CD14-positive monocyte (primary cell): ENCODE measurements at regions not wholly inside any gene's neighbourhood (a gene's known extent, or its start where the extent isn't known, plus 50 kb on each side); places are given as distances from the start of the nearest gene placed in this dataset.

Experiments
- DNase-seq, 3 donors: peaks; one replicate each; pipeline ENCODE4 v3.0.0-alpha.2; 2011 to 2022
- H2AFZ ChIP-seq: 2 replicates; pipeline ENCODE4 v1.6.0; 2012; ENCODE audit warnings: mild to moderate bottlenecking, low read depth, low read length, inconsistent platforms; ENCODE audit not compliant: insufficient read depth, poor library complexity, severe bottlenecking
- H3K27ac ChIP-seq, 2 donors: 1 replicate in 1 of 2; 2 replicates in 1 of 2; pipeline ENCODE4 v1.5.1; 2012 to 2013; ENCODE audit warnings: low read length in 2 of 2, control low read depth in 1 of 2, inconsistent platforms in 1 of 2, low read depth in 1 of 2, mild to moderate bottlenecking in 1 of 2
- H3K27me3 ChIP-seq, 2 donors: one replicate each; pipeline versions ENCODE4 v1.6.0 to v1.6.1; 2011 to 2013; ENCODE audit warnings: low read length in 2 of 2; ENCODE audit not compliant: control insufficient read depth in 2 of 2, insufficient read depth in 2 of 2
- H3K36me3 ChIP-seq, 2 donors: replicated peaks in 1 of 2; 1 replicate in 1 of 2; 2 replicates in 1 of 2; pipeline versions ENCODE4 v1.5.1 to v1.6.1; 2012 to 2013; ENCODE audit warnings: low read length in 2 of 2, control low read depth in 1 of 2, inconsistent platforms in 1 of 2, mild to moderate bottlenecking in 1 of 2; ENCODE audit not compliant: insufficient read depth in 2 of 2, control insufficient read depth in 1 of 2
- H3K4me1 ChIP-seq, 2 donors: 1 replicate in 1 of 2; 2 replicates in 1 of 2; pipeline versions ENCODE4 v1.5.1 to v1.6.1; 2012 to 2013; ENCODE audit warnings: low read length in 2 of 2, control low read depth in 1 of 2, inconsistent platforms in 1 of 2, mild to moderate bottlenecking in 1 of 2, moderate library complexity in 1 of 2; ENCODE audit not compliant: insufficient read depth in 2 of 2, control insufficient read depth in 1 of 2
- H3K4me2 ChIP-seq: replicated peaks from 2 replicates; pipeline ENCODE3; 2012; ENCODE audit warnings: low read length, moderate library complexity, mild to moderate bottlenecking; ENCODE audit not compliant: poor library complexity, severe bottlenecking; ENCODE audit errors: extremely low read depth
- H3K4me3 ChIP-seq, 3 experiments: fragments of 200-600 bp in 1 of 3; sonication (generic) in 1 of 3; replicated peaks in 1 of 3; 1 replicate in 2 of 3; 2 replicates in 1 of 3; pipeline ENCODE4 v1.5.1; 2011 to 2013; ENCODE audit warnings: low read length in 3 of 3, mild to moderate bottlenecking in 3 of 3, control low read depth in 2 of 3, low read depth in 2 of 3, inconsistent platforms in 1 of 3, moderate library complexity in 1 of 3
- H3K79me2 ChIP-seq: 2 replicates; pipeline ENCODE4 v1.6.0; 2012; ENCODE audit warnings: mild to moderate bottlenecking, control low read depth, inconsistent platforms, low read length, moderate library complexity; ENCODE audit not compliant: insufficient read depth
- H3K9ac ChIP-seq: 2 replicates; pipeline ENCODE4 v1.6.0; 2017; ENCODE audit warnings: low read length, mild to moderate bottlenecking; ENCODE audit not compliant: insufficient read depth, poor library complexity, severe bottlenecking
- H3K9me3 ChIP-seq, 2 donors: replicated peaks in 1 of 2; 1 replicate in 1 of 2; 2 replicates in 1 of 2; pipeline versions ENCODE4 v1.5.1 to v1.6.1; 2012 to 2013; ENCODE audit warnings: low read length in 2 of 2, control low read depth in 1 of 2; ENCODE audit not compliant: control insufficient read depth in 1 of 2, insufficient read depth in 1 of 2
- H4K20me1 ChIP-seq: 2 replicates; pipeline ENCODE4 v1.6.0; 2012; ENCODE audit warnings: mild to moderate bottlenecking, low read length, control low read depth, moderate library complexity; ENCODE audit not compliant: insufficient read depth
- H3K27ac Mint-ChIP-seq, 7 donors: one replicate each; pipeline ENCODE4 v1.8.0; 2020; ENCODE audit warnings: mild to moderate bottlenecking in 7 of 7, mixed read lengths in 7 of 7, moderate library complexity in 6 of 7, inconsistent platforms in 2 of 7
- H3K27me3 Mint-ChIP-seq, 3 donors: one replicate each; pipeline ENCODE4 v1.8.0; 2021 to 2022; ENCODE audit warnings: low read depth in 3 of 3, mild to moderate bottlenecking in 3 of 3, mixed read lengths in 3 of 3, moderate library complexity in 3 of 3, inconsistent platforms in 1 of 3
- H3K36me3 Mint-ChIP-seq, 2 donors: one replicate each; pipeline ENCODE4 v1.8.0; 2020; ENCODE audit warnings: mixed read lengths in 2 of 2, inconsistent platforms in 1 of 2, mild to moderate bottlenecking in 1 of 2
- H3K4me1 Mint-ChIP-seq: one replicate; pipeline ENCODE4 v1.8.0; 2020; ENCODE audit warnings: mild to moderate bottlenecking, mixed read lengths
- H3K4me3 Mint-ChIP-seq, 2 donors: one replicate each; pipeline ENCODE4 v1.8.0; 2020; ENCODE audit warnings: mild to moderate bottlenecking in 2 of 2, mixed read lengths in 2 of 2, moderate library complexity in 1 of 2
- H3K9me3 Mint-ChIP-seq, 7 donors: one replicate each; pipeline ENCODE4 v1.8.0; 2020 to 2022; ENCODE audit warnings: mixed read lengths in 7 of 7, mild to moderate bottlenecking in 6 of 7, moderate library complexity in 6 of 7, inconsistent platforms in 2 of 7
- WGBS: methylation state at CpG from one replicate; pipeline ENCODE4 v1.1.5; 2013; ENCODE audit warnings: missing lambda C conversion rate; ENCODE audit not compliant: insufficient coverage; 5-methylcytosine and 5-hydroxymethylcytosine counted together
- intact Hi-C, 2 donors: fragments of 100-400 bp; cut with micrococcal nuclease; formaldehyde crosslinking; loops; one replicate each; pipeline versions ENCODE4 v1.15.0 to v1.15.1; 2023
- TF ChIP-seq, protein P1 (sequence below): fragments of 200-600 bp; IDR thresholded peaks from one replicate; pipeline ENCODE4 v1.8.0; 2022; ENCODE audit warnings: antibody characterized with exemption, mild to moderate bottlenecking

- Histone ChIP-seq H3K9me3 (peaks cover 0 to 6% of the 10 kb centered on the region in 2 donors), H3K27me3 (no peaks in the 10 kb centered on the region), H3K9ac (no peak overlapping the region), H4K20me1 (no peaks in the 10 kb centered on the region), H3K4me3 (no peak overlapping the region), H3K36me3 (no peaks in the 10 kb centered on the region), H3K79me2 (no peaks in the 10 kb centered on the region), H3K4me2 (no peak overlapping the region), H3K4me1 (no peaks in the 10 kb centered on the region), H2AFZ (no peak overlapping the region), H3K27ac (no peak overlapping the region)
- TF ChIP-seq, protein P1, sequence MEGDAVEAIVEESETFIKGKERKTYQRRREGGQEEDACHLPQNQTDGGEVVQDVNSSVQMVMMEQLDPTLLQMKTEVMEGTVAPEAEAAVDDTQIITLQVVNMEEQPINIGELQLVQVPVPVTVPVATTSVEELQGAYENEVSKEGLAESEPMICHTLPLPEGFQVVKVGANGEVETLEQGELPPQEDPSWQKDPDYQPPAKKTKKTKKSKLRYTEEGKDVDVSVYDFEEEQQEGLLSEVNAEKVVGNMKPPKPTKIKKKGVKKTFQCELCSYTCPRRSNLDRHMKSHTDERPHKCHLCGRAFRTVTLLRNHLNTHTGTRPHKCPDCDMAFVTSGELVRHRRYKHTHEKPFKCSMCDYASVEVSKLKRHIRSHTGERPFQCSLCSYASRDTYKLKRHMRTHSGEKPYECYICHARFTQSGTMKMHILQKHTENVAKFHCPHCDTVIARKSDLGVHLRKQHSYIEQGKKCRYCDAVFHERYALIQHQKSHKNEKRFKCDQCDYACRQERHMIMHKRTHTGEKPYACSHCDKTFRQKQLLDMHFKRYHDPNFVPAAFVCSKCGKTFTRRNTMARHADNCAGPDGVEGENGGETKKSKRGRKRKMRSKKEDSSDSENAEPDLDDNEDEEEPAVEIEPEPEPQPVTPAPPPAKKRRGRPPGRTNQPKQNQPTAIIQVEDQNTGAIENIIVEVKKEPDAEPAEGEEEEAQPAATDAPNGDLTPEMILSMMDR: no peak
- Mint-ChIP-seq H3K9me3 (peaks cover 0 to 9% (median 3%) of the 10 kb centered on the region in 7 donors), H3K4me1 (no peaks in the 10 kb centered on the region), H3K27me3 (peaks cover 0 to 3% (median 2%) of the 10 kb centered on the region in 3 donors), H3K4me3 (no peak overlapping the region), H3K36me3 (no peaks in the 10 kb centered on the region), H3K27ac (no peak overlapping the region)
- intact Hi-C loops: no loop called here
- no peak for DNase-seq
Measured at GRCh38 chr2:175234153-175234552, 52.6 kb upstream of the ATP5MC3 start.

DNA sequence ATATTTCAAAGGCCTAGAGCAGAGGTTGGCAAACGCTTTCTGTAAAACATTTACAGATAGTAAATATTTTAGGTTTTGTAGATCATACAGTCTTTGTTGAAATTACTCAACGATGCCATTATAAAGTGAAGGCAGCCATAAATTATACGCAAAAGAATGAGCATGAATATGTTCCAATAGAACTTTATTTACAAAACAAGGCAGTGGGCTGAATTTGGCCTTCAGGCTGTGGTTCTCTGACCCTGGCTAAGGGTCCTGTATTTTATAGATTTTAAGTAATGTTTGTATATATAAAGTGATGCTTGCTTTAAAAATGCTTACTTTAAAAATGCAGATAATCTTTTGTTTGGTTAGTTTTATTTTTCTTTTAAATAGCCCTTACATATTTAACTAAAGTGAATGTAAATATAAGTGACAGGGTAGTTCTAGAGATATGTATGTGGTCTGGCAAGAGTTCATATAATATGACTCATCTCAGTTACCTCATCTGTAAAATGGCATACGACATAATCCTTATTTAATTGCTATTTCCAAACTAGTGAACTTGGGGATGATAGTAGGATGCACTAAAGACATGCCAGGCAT, 51.7 kb upstream of the ATP5MC3 start:
- WGBS: no CpG with 5 or more reads among the region's 4 CpGs
- Mint-ChIP-seq H3K4me1 (no peaks in the 10 kb centered on the region), H3K27ac (no peak overlapping the region)

More for the DNA sequence above, 51.7 kb upstream of the ATP5MC3 start:
- Histone ChIP-seq H3K79me2 (no peaks in the 10 kb centered on the region), H3K4me1 (no peaks in the 10 kb centered on the region), H3K36me3 (no peaks in the 10 kb centered on the region), H2AFZ (no peak overlapping the region), H3K4me2 (no peak overlapping the region), H3K9ac (no peak overlapping the region), H3K27ac (no peak overlapping the region), H3K27me3 (no peaks in the 10 kb centered on the region), H4K20me1 (no peaks in the 10 kb centered on the region), H3K4me3 (no peak overlapping the region), H3K9me3 (no peaks in the 10 kb centered on the region)
- no peaks in the 10 kb centered on the region for H3K36me3 Mint-ChIP-seq
- peaks cover 0 to 7% (median 0%) of the 10 kb centered on the region in 7 donors for H3K9me3 Mint-ChIP-seq
- H3K4me3 Mint-ChIP-seq: no peak overlapping the region
- DNase-seq: no peak
- peaks cover 0 to 5% (median 2%) of the 10 kb centered on the region in 3 donors for H3K27me3 Mint-ChIP-seq
- intact Hi-C loops: no loop called here
- TF ChIP-seq, protein P1: no peak
